Endothelial cell of umbilical vein (primary cell): ENCODE measurements at regions not wholly inside any gene's neighbourhood (a gene's known extent, or its start where the extent isn't known, plus 50 kb on each side); places are given as distances from the start of the nearest gene placed in this dataset.

Experiments
- BruUV-seq: library from RNA; stranded (reverse); fragments of 400-500 nt; replicated peaks from 2 replicates; lab custom pipeline; 2021; lab: Mats Ljungman, UMichigan
- CTCF ChIA-PET: fragments of 300-600, 350-600 bp; sonication (Branson Sonifier 250); formaldehyde crosslinking; loops from one replicate; lab custom pipeline; 2021; ENCODE audit warnings: antibody characterized with exemption, inconsistent platforms; lab: Charles Lee
- POLR2A ChIA-PET: fragments of 300-600, 350-600 bp; sonication (Branson Sonifier 250); formaldehyde crosslinking; loops from one replicate; lab custom pipeline; 2021; ENCODE audit warnings: antibody characterized with exemption, inconsistent platforms; lab: Charles Lee
- DNase-seq: peaks from one replicate; pipeline ENCODE4 v3.0.0-alpha.2; 2011; ENCODE audit warnings: low read depth, low spot score
- FAIRE-seq: peaks from 2 replicates; lab custom pipeline; 2011; peaks lifted over from hg19 to GRCh38; lab: Jason Lieb, UNC
- H2AFZ ChIP-seq: 2 replicates; pipeline ENCODE4 v1.6.0; 2012; ENCODE audit warnings: low read depth, low read length, control low read depth, inconsistent platforms
- H3K27ac ChIP-seq: 2 replicates; pipeline ENCODE4 v1.5.1; 2011; ENCODE audit warnings: low read depth, mild to moderate bottlenecking, control low read depth, low read length, moderate library complexity; ENCODE audit not compliant: insufficient read depth
- H3K27me3 ChIP-seq, 2 experiments: 2 replicates each; pipeline versions ENCODE4 v1.6.0 to v1.6.1; 2011; ENCODE audit warnings: low read length in 2 of 2, mixed read lengths in 1 of 2; ENCODE audit not compliant: control insufficient read depth in 2 of 2, insufficient read depth in 2 of 2
- H3K36me3 ChIP-seq, 2 experiments: 2 replicates in 1 of 2; 3 replicates in 1 of 2; pipeline ENCODE4 v1.5.1; 2011; ENCODE audit warnings: low read length in 2 of 2, mild to moderate bottlenecking in 1 of 2, moderate library complexity in 1 of 2; ENCODE audit not compliant: control insufficient read depth in 2 of 2, insufficient read depth in 2 of 2; ENCODE audit errors: extremely low read depth in 1 of 2
- H3K4me1 ChIP-seq: 3 replicates; pipeline ENCODE4 v1.5.1; 2011; ENCODE audit warnings: mild to moderate bottlenecking, low read length; ENCODE audit not compliant: control insufficient read depth, insufficient read depth; ENCODE audit errors: extremely low read depth
- H3K4me2 ChIP-seq: 2 replicates; pipeline ENCODE4 v1.6.1; 2011; ENCODE audit warnings: low read length, control low read depth, mixed read lengths; ENCODE audit not compliant: insufficient read depth
- H3K4me3 ChIP-seq, 3 experiments: fragments of 200-600 bp in 1 of 3; sonication (generic), shearing (Covaris generic) in 1 of 3; replicated peaks in 1 of 3; 2 replicates each; pipeline ENCODE4 v1.5.1; 2011 to 2016; ENCODE audit warnings: control low read depth in 3 of 3, low read length in 3 of 3, mild to moderate bottlenecking in 2 of 3, inconsistent platforms in 1 of 3, low read depth in 1 of 3, moderate library complexity in 1 of 3; ENCODE audit not compliant: insufficient read depth in 1 of 3
- H3K79me2 ChIP-seq: 2 replicates; pipeline ENCODE4 v1.6.0; 2012; ENCODE audit warnings: low read length, inconsistent platforms; ENCODE audit not compliant: control insufficient read depth, insufficient read depth
- H3K9ac ChIP-seq: replicated peaks from 2 replicates; pipeline ENCODE3; 2011; ENCODE audit warnings: low read length, control low read depth; ENCODE audit not compliant: insufficient read depth; ENCODE audit errors: extremely low read depth
- H3K9me1 ChIP-seq: replicated peaks from 3 replicates; pipeline ENCODE4 v1.6.0; 2011; ENCODE audit warnings: mild to moderate bottlenecking, low read length; ENCODE audit not compliant: control insufficient read depth, insufficient read depth; ENCODE audit errors: extremely low read depth
- H3K9me3 ChIP-seq: replicated peaks from 2 replicates; pipeline ENCODE4 v1.5.1; 2012; ENCODE audit warnings: low read length, inconsistent platforms; ENCODE audit not compliant: control insufficient read depth, insufficient read depth
- H4K20me1 ChIP-seq: replicated peaks from 2 replicates; pipeline ENCODE3; 2011; ENCODE audit warnings: mild to moderate bottlenecking, low read length; ENCODE audit not compliant: control insufficient read depth, insufficient read depth; ENCODE audit errors: extremely low read depth
- CTCF ChIP-seq, 2 donors: IDR thresholded peaks; 1 replicate in 1 of 2; 2 replicates in 1 of 2; pipeline ENCODE4 v1.5.1; 2011; ENCODE audit warnings: low read length in 2 of 2, mild to moderate bottlenecking in 2 of 2, moderate library complexity in 2 of 2, control low read depth in 1 of 2, inconsistent platforms in 1 of 2, low read depth in 1 of 2; ENCODE audit not compliant: insufficient read depth in 1 of 2; ENCODE audit errors: extremely low read depth in 1 of 2
- EZH2 ChIP-seq: IDR thresholded peaks from 2 replicates; pipeline ENCODE4 v1.6.1; 2012; ENCODE audit warnings: borderline replicate concordance, low read depth, mild to moderate bottlenecking, moderate library complexity, low read length, inconsistent platforms; ENCODE audit not compliant: severe bottlenecking
- FOS ChIP-seq: IDR thresholded peaks from 2 replicates; pipeline ENCODE4 v1.6.1; 2011; ENCODE audit warnings: mild to moderate bottlenecking, low read length, moderate library complexity, borderline replicate concordance; ENCODE audit not compliant: insufficient read depth
- GATA2 ChIP-seq: IDR thresholded peaks from 2 replicates; pipeline ENCODE4 v1.7.0; 2011; ENCODE audit warnings: low read depth, mild to moderate bottlenecking, moderate library complexity, mixed read lengths, low read length; ENCODE audit not compliant: insufficient read length, insufficient read depth
- JUN ChIP-seq: IDR thresholded peaks from 2 replicates; pipeline ENCODE4 v1.6.1; 2011; ENCODE audit warnings: borderline replicate concordance, low read depth; ENCODE audit not compliant: insufficient read length, insufficient read depth
- MAX ChIP-seq: IDR thresholded peaks from 2 replicates; pipeline ENCODE4 v1.6.1; 2011; ENCODE audit not compliant: insufficient read depth, insufficient read length
- MYC ChIP-seq: IDR thresholded peaks from one replicate; pipeline ENCODE4 v1.6.1; 2011; ENCODE audit warnings: mild to moderate bottlenecking, low read depth, low read length
- POLR2A ChIP-seq: IDR thresholded peaks from 2 replicates; pipeline ENCODE4 v1.6.1; 2012; ENCODE audit warnings: low read depth, mild to moderate bottlenecking, control low read depth, low read length
- POLR2AphosphoS5 ChIP-seq: IDR thresholded peaks from 2 replicates; pipeline ENCODE4 v1.6.1; 2012; ENCODE audit warnings: low read depth, mild to moderate bottlenecking, control low read depth, low read length, moderate library complexity; ENCODE audit not compliant: insufficient read depth
- dilution Hi-C: fragments of 300-500 bp; cut with MboI; formaldehyde crosslinking; loops from one replicate; pipeline ENCODE4 v1.15.0; 2019; ENCODE audit warnings: low sequenced_read_pairs; ENCODE audit not compliant: extremely low pct_ligation_motif_present
- intact Hi-C: fragments of 100-400 bp; cut with micrococcal nuclease; formaldehyde crosslinking; loops from one replicate; pipeline ENCODE4 v1.10.0; 2022

GRCh38 chr7:45240273-45240771 lies 82.7 kb downstream of the RAMP3 start:
- no TSS peak for BruUV-seq
- TF ChIP-seq POLR2AphosphoS5 (no peak), FOS (no peak), JUN (no peak), MYC (no peak), EZH2 (no peak), POLR2A (no peak), GATA2 (no peak), MAX (no peak), CTCF (IDR thresholded peaks at IDR 0.05; ENCODE audit: extremely low read depth in 1 of 2, insufficient read depth in 1 of 2, low read depth in 1 of 2, low read length in 2 of 2) (no peak)

More at GRCh38 chr7:45240273-45240771, 82.7 kb downstream of the RAMP3 start:
- Histone ChIP-seq H4K20me1 (no peaks in the 10 kb centered on the region), H3K9ac (no peak overlapping the region), H2AFZ (peak overlapping the region; percentile 34), H3K4me3 (no peak overlapping the region), H3K4me1 (peaks cover 16% of the 10 kb centered on the region), H3K27ac (no peak overlapping the region), H3K4me2 (peak overlapping the region; percentile 72), H3K27me3 (peaks cover 0 to 1% of the 10 kb centered on the region in 2 experiments), H3K9me1 (no peaks in the 10 kb centered on the region), H3K9me3 (no peaks in the 10 kb centered on the region), H3K79me2 (no peaks in the 10 kb centered on the region), H3K36me3 (no peaks in the 10 kb centered on the region)
- FAIRE-seq (peak; percentile 42), DNase-seq (peak; percentile 49)
- intact Hi-C loops (no loop called here), dilution Hi-C loops (no loop called here)
- ChIA-PET POLR2A (no interaction called here), CTCF (interaction anchor here (1.3 to 2.6 kb wide), 3 partner anchors 10 to 22 kb away, joined by 4 to 12 read pairs (median 4); no protein-coding TSS in a partner anchor)
